Kasumi-1 (cell line): ENCODE measurements at regions not wholly inside any gene's neighbourhood (a gene's known extent, or its start where the extent isn't known, plus 50 kb on each side); places are given as distances from the start of the nearest gene placed in this dataset.

ENCODE experiments used
- DNase-seq, 2 experiments: peaks; one replicate each; lab custom pipeline; 2025; lab: John Stamatoyannopoulos, UW

DNA sequence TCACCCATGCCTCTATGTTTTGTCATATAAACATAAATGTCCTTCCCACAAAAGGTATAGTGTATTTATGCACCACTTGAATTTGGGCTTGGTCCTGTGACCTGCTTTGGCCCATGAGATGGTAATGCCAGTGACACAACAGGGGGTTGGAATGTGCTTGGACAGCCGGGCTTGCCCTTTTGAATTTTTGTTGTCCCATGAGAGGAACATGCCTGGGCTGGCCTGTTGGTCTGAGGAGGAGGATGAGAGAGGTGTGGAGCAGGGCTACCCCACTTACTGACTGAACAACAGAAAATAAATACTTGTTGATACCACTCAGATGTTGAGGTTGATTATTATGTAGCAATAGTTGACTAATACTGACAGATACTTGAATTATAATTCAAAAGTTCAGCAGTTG lies 63.2 kb upstream of the TCF4 start:
- DNase-seq, result no peak

DNA sequence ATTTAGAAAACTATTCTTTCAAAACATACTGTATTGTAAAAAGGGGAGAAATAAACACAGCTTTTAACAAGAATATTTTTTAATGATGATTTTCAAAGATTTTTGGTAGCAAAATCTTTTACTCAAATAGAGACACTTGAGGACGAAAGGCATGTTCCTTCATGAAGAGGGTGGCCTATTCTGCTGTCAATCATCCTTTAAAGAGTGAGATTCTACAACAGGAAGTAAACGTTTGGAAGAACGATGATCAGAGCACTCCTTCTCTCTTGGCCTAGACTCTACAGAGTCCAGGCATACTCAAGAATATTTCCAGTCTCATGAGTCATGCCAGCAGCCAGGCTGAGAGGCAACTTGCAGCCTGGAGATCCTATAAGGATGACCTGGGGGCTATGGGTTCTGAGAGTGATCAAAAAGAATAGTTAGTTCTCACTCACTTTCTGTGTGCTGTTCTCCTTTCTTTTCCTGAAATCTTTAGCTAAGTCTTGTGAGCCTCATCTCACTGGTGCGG lies 62.4 kb upstream of the TCF4 start:
- DNase-seq, result no peak

DNA sequence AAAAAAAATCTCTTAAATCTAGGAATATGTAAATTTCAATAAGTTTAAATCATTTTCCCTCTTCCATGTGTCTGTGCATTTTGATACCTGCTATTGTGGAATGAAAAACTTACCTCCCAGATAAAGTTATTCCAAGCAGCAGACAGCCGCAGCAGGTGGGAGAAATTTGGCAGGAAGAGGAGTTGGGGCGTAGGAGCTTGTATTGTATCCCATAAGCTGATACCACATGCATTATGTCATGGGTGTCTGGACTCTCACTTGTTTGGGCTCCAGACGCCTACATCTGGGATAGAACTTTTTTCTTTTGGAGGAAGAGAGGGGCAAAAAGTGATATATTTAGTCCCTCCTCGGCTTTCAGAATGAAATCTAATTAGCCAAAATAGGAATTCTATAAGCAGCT lies 59.3 kb upstream of the TCF4 start:
- no peak for DNase-seq

DNA sequence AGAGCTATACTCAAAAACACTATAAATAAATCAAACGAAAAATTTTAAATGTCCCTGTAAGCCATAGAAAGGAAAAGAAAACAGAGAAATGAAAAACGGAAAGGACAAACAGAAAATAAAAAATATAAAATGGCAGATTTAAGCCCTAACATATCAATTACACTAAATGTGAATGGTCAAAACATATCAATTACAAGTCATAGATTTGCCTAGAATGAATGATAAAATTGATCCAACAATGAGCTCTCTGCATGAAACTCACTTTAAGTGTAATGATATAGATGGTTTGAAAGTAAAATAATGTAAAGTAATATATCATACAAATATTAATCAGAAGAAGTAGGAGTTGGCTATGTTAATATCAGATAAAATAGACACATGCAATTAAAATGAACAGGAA lies 54.2 kb upstream of the TCF4 start:
- no peak for DNase-seq

DNA sequence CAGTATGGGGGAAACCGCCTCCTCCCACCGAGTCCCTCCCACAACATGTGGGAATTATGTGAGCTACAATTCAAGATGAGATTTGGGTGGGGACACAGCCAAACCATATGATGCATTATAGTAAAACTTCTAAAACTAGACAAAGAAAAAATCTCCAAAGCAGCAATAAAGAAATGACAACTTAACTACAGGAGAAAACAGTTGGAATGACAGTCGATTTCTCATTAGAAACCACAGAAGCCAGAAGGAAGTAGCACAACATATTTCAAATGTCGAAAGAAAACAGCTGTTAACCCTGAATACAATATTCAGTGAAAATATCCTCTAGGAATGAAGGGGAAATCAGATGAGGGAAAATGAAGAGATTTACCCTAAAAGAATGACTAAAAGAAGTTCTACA lies 53.5 kb upstream of the TCF4 start:
- DNase-seq, result no peak
